HL-60 (cell line): ENCODE measurements at regions not wholly inside any gene's neighbourhood (a gene's known extent, or its start where the extent isn't known, plus 50 kb on each side); places are given as distances from the start of the nearest gene placed in this dataset.

Experiments
- CTCF ChIP-seq: IDR thresholded peaks from one replicate; pipeline ENCODE4 v1.5.1; 2011; ENCODE audit warnings: low read length, control low read depth, inconsistent platforms; ENCODE audit not compliant: insufficient read depth
- GABPA ChIP-seq: IDR thresholded peaks from 2 replicates; pipeline ENCODE4 v1.6.1; 2012; ENCODE audit warnings: low read depth
- POLR2AphosphoS5 ChIP-seq: IDR thresholded peaks from 2 replicates; pipeline ENCODE4 v1.6.1; 2012; ENCODE audit warnings: low read depth
- REST ChIP-seq: IDR thresholded peaks from 2 replicates; pipeline ENCODE4 v1.6.1; 2012; ENCODE audit warnings: low read depth; ENCODE audit not compliant: insufficient replicate concordance

- no peak for TF ChIP-seq CTCF
- TF ChIP-seq POLR2AphosphoS5 = no peak
- no peak for TF ChIP-seq REST
- TF ChIP-seq GABPA = no peak
Measured at GRCh38 chr5:162325143-162325727, 257.7 kb downstream of the GABRG2 start.
